Fibroblast of lung (primary cell): ENCODE measurements at regions not wholly inside any gene's neighbourhood (a gene's known extent, or its start where the extent isn't known, plus 50 kb on each side); places are given as distances from the start of the nearest gene placed in this dataset.
"Not testable (repeated sequence)": the region's sequence is repeated elsewhere in the genome, so short reads cannot be mapped to it uniquely, and the experiment has no call there.

Experiments used
- EZH2 ChIP-seq: IDR thresholded peaks from 2 replicates; pipeline ENCODE4 v1.5.1; 2012; ENCODE audit warnings: low read length, control low read depth, mild to moderate bottlenecking; ENCODE audit errors: missing control alignments
- TF ChIP-seq, protein P1 (sequence below), 2 donors: IDR thresholded peaks in 1 of 2; conservative IDR thresholded peaks in 1 of 2; 1 replicate in 1 of 2; 2 replicates in 1 of 2; pipeline ENCODE4 v1.5.1; 2011 to 2012; ENCODE audit warnings: low read length in 2 of 2, control low read depth in 1 of 2, inconsistent platforms in 1 of 2, low read depth in 1 of 2, mild to moderate bottlenecking in 1 of 2

DNA sequence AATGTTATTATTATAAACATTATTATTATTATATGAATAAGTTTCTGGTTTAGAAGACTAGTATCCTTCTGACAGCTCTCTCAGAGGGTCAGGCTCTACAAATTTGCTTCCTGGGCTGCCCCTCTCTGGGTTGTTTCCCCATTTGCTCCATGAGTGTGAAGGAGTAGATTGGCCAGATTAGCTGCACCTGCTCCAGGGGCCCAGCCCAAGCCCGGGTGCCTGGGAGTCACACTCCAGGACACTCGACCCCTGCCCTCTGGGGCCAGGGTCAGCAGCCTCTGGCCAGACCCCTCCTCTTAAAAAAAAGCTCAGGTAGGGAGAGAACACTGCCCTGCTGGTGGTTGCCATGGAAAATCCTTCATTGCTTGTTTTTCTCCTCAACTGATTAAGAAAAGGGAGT is 169.0 kb upstream of the FOXD4L5 start:
- TF ChIP-seq, protein P1, sequence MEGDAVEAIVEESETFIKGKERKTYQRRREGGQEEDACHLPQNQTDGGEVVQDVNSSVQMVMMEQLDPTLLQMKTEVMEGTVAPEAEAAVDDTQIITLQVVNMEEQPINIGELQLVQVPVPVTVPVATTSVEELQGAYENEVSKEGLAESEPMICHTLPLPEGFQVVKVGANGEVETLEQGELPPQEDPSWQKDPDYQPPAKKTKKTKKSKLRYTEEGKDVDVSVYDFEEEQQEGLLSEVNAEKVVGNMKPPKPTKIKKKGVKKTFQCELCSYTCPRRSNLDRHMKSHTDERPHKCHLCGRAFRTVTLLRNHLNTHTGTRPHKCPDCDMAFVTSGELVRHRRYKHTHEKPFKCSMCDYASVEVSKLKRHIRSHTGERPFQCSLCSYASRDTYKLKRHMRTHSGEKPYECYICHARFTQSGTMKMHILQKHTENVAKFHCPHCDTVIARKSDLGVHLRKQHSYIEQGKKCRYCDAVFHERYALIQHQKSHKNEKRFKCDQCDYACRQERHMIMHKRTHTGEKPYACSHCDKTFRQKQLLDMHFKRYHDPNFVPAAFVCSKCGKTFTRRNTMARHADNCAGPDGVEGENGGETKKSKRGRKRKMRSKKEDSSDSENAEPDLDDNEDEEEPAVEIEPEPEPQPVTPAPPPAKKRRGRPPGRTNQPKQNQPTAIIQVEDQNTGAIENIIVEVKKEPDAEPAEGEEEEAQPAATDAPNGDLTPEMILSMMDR (conservative IDR thresholded peaks at IDR 0.05 in 1 of 2, IDR thresholded peaks at IDR 0.05 in 1 of 2; ENCODE audit: low read depth in 1 of 2, low read length in 2 of 2) = not testable (repeated sequence)
- TF ChIP-seq EZH2 = not testable (repeated sequence)
